Left lobe of liver (tissue), 2 donors: ENCODE measurements at regions not wholly inside any gene's neighbourhood (a gene's known extent, or its start where the extent isn't known, plus 50 kb on each side); places are given as distances from the start of the nearest gene placed in this dataset.
A peak's percentile ranks its signal among the peaks of the same experiment; 100 is the strongest.
"Not testable (repeated sequence)": the region's sequence is repeated elsewhere in the genome, so short reads cannot be mapped to it uniquely, and the experiment has no call there.

Experiments used
- ATAC-seq: fragments of 200-7000 bp; cut with Tn5 transposase; one replicate; pipeline ENCODE4 v1.9.1; 2020; ENCODE audit warnings: mild to moderate bottlenecking, moderate library complexity
- DNase-seq: peaks from one replicate; pipeline ENCODE4 v3.0.0-alpha.2; 2020; ENCODE audit warnings: low spot score
- donor health status: DM: no; HTN: no; CAD: no; lungs with moderate emphysema.
- donor health status: DM: no; HTN: yes; CAD: no.

DNA sequence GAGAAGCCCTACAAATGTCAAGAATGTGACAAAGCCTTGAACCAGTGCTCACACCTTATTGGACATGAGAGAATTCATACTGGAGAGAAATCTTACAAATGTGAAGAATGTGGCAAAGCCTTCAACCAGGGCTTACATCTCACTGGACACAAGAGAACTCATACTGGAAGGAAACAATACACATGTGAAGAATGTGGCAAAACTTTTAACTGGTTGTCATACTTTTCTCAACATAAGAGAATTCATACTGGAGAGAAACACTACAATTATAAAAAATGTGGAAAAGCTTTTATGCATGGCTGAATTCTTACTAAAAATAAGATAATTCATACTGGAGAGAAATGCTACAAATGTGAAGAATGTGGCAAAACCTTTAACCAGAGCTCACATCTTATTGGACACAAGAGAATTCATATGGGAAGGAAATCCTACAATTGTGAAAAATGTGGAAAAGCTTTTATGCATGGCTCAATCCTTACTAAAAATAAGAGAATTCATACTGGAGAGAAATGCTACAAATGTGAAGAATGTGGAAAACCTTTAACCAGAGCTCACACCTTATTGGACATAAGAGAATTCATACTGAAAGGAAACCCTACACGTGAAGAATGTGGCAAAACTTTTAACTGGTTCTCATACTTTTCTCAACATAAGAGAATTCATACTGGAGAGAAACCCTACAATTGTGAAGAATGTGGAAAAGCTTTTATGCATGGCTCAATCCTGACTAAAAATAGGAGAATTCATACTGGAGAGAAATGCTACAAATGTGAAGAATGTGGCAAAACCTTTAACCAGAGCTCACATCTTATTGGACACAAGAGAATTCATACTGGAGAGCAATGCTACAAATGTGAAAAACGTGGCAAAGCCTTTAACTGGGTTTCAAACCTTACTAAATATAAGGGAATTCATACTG is 350.6 kb upstream of the NUPR2 start:
- DNase-seq, ATAC-seq: not testable (repeated sequence)

GRCh38 chr7:56449762-56450161 is 333.5 kb upstream of the NUPR2 start:
- ATAC-seq (no peak), DNase-seq (no peak)

DNA sequence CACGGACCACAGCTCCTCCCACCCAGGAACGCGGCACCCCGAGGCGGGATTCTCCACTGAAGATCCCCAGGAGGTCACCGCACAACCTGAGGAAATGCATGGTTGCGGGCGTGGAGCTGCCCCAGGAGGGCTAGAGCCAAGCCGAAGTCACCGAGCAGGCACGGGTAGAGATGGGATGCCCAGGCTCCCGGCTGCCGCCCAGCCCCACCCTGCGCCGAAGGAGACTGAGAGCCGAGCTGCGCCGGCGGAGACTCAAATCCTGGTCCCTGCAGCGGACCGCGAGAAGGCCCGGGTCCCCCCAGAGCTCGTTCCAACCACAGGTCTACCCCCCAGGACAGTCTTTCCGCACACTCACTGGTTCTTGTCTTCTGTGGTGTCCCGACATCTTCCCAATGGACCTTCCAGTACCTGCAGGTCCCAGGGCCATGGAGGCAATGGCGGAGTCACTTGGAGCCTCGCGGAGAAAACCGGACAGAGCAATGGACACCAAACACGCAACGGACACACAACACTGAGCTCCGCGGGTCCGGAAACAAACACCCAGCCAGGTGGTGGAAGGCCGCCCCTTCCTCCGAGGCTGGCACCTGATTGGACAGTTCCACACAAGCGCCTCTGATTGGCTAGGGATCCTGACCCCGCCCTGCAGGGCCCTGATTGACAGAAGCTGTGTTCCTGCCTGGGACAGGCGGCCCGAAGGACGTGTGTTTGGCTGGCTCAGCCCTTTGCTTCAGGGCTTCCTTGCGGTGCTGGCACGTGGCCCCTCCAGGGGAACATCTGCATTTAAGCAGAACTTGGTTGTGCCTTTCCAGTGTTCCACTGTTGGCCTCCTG is 331.9 kb upstream of the NUPR2 start:
- ATAC-seq (no peak), DNase-seq (no peak)

- DNase-seq, ATAC-seq: not testable (repeated sequence)
Measured at GRCh38 chr7:56420528-56420927, 304.3 kb upstream of the NUPR2 start.

- ATAC-seq (no peak), DNase-seq (no peak)
Measured at GRCh38 chr7:56375173-56375572, 259.0 kb upstream of the NUPR2 start.

DNA sequence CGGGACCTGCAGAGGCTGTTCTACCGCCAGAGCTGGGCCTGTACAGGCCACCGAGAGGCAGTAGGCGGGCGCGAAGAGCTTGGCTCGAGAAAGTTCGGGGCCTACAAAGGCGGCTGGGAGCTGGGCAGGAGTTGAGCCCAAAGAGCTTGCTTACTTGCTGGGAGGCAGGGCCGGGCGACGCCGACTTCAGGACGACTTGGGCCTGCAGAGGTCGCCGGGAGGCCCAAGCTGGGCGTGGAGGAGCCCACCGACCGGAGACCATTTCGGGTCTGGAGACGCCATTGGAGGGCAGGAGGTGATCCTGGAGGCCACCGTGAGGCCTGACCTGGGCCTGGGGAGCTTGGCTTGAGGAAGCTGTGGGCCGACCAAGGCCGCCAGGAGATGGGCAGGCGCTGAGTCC is 258.4 kb upstream of the NUPR2 start:
- ATAC-seq, DNase-seq: not testable (repeated sequence)

DNA sequence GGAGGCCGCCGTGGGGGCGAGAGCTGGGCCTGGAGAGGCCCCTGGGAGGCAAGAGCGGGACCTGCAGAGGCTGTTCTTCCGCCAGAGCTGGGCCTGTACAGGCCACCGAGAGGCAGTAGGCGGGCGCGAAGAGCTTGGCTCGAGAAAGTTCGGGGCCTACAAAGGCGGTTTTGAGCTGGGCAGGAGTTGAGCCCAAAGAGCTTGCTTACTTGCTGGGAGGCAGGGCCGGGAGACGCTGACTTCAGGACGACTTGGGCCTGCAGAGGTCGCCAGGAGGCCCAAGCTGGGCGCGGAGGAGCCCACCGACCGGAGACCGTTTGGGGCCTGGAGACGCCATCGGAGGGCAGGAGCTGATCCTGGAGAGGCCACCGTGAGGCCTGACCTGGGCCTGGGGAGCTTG is 257.1 kb upstream of the NUPR2 start:
- not testable (repeated sequence) for ATAC-seq
- DNase-seq, result peak; percentile 94

DNA sequence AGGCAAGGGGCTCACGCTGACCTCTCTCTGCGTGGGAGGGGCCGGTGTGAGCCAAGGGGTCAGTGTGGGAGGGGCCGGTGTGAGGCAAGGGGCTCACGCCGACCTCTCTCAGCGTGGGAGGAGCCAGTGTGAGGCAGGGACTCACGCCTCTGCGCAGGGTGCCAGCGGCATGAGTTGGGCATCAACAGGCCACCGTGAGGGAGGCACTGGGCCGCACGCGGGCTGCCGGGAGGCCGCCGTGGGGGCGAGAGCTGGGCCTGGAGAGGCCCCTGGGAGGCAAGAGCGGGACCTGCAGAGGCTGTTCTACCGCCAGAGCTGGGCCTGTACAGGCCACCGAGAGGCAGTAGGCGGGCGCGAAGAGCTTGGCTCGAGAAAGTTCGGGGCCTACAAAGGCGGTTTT is 255.6 kb upstream of the NUPR2 start:
- not testable (repeated sequence) for DNase-seq, ATAC-seq

- not testable (repeated sequence) for ATAC-seq, DNase-seq
Measured at GRCh38 chr7:56370208-56370872, 254.1 kb upstream of the NUPR2 start.

GRCh38 chr7:56367914-56368313 is 251.7 kb upstream of the NUPR2 start:
- not testable (repeated sequence) for DNase-seq, ATAC-seq

DNA sequence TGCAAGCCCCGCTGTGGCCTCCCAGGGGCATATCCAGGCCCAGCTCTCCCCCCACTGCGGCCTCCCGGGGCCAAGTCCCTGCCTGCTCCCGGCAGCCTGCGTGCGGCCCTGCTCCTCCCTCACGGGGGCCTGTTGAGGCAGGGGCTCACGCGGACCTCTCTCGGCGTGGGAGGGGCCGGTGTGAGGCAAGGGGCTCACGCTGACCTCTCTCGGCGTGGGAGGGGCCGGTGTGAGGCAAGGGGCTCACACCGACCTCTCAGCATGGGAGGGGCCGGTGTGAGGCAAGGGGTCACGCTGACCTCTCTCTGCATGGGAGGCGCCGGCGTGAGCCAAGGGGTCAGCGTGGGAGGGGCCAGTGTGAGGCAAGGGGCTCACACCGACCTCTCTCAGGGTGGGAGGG is 251.2 kb upstream of the NUPR2 start:
- DNase-seq, ATAC-seq: not testable (repeated sequence)

DNA sequence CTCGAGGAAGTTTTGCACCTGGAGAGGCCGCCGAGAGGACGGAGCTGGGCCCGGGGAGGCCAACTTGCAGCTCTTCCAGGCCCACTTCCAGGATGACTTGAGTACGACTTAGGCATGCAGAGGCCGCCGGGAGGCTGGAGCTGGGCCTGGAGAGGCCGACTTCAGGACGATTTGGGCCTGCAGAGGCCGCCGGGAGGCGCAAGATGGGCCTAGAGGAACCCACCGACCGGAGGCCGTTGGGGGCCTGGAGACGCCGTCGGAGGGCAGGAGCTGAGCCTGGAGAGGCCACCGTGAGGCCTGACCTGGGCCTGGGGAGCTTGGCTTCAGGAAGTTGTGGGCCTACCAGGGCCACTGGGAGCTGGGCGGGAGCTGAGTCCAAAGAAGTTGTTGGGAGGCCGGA is 250.5 kb upstream of the NUPR2 start:
- ATAC-seq, DNase-seq: not testable (repeated sequence)

- DNase-seq, ATAC-seq: not testable (repeated sequence)
Measured at GRCh38 chr7:56352576-56352975, 236.4 kb upstream of the NUPR2 start.

- not testable (repeated sequence) for DNase-seq, ATAC-seq
Measured at GRCh38 chr7:56351181-56351580, 235.0 kb upstream of the NUPR2 start.

DNA sequence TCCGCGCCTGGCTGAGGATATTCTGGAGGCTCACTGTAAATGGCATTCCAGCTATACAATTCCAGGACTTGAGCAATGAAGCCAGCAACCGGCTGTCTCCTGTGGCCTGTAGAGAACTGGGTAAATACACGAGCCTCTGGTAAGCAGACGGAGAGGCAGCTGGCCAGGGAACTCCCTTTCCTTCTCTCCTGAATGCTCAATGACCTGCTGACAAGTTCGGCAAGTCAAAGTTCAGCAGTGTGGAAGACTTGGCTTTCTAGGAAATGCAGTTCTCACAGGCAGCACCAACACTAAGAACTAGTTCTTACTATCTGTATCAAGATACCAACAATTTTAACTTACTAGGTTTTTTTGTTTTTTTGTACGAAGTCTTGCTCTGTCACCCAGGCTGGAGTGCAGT is 232.1 kb upstream of the NUPR2 start:
- ATAC-seq, DNase-seq: not testable (repeated sequence)

- DNase-seq, ATAC-seq: not testable (repeated sequence)
Measured at GRCh38 chr7:56328327-56328726, 212.1 kb upstream of the NUPR2 start.

- ATAC-seq (no peak), DNase-seq (no peak)
Measured at GRCh38 chr7:56290548-56290947, 174.3 kb upstream of the NUPR2 start.

- DNase-seq (no peak), ATAC-seq (peak; percentile 57)
Measured at GRCh38 chr7:56287429-56288138, 171.4 kb upstream of the NUPR2 start.

- ATAC-seq (no peak), DNase-seq (no peak)
Measured at GRCh38 chr7:56256108-56256507, 139.9 kb upstream of the NUPR2 start.

GRCh38 chr7:56250135-56250534 is 133.9 kb upstream of the NUPR2 start:
- DNase-seq (no peak), ATAC-seq (no peak)
